ENCODE measurements at regions not wholly inside any gene's neighbourhood (a gene's known extent, or its start where the extent isn't known, plus 50 kb on each side); places are given as distances from the start of the nearest gene placed in this dataset.

DNA sequence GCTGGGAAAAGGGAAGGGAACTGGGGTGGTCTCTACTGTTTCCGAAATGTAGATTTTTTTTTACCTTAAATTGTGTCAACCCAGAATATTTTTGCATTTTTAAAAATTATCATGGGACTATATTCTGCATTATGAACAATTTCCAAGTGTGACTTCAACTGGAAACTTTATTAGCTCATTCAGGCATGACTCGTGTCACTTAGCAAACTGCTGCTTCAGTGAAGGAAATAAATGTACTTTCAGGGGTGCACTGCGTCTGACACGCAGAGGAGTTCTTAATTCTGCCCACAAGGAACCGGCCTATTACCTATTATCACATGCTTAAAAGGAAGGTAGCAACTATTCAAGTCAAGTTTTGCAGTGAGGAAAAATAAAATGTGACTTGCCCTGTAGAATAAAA is 291.3 kb upstream of the PRDM1 start:
- TF ChIP-seq, protein P1, sequence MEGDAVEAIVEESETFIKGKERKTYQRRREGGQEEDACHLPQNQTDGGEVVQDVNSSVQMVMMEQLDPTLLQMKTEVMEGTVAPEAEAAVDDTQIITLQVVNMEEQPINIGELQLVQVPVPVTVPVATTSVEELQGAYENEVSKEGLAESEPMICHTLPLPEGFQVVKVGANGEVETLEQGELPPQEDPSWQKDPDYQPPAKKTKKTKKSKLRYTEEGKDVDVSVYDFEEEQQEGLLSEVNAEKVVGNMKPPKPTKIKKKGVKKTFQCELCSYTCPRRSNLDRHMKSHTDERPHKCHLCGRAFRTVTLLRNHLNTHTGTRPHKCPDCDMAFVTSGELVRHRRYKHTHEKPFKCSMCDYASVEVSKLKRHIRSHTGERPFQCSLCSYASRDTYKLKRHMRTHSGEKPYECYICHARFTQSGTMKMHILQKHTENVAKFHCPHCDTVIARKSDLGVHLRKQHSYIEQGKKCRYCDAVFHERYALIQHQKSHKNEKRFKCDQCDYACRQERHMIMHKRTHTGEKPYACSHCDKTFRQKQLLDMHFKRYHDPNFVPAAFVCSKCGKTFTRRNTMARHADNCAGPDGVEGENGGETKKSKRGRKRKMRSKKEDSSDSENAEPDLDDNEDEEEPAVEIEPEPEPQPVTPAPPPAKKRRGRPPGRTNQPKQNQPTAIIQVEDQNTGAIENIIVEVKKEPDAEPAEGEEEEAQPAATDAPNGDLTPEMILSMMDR (conservative IDR thresholded peaks at IDR 0.05) = no peak
- no peak for TF ChIP-seq EZH2 (IDR thresholded peaks at IDR 0.05; ENCODE audit: low read depth)

Data from PC-9 (cell line).